Motor neuron (in vitro differentiated cells): ENCODE measurements at regions not wholly inside any gene's neighbourhood (a gene's known extent, or its start where the extent isn't known, plus 50 kb on each side); places are given as distances from the start of the nearest gene placed in this dataset.
"Not testable (repeated sequence)": the region's sequence is repeated elsewhere in the genome, so short reads cannot be mapped to it uniquely, and the experiment has no call there.

Experiments
- ATAC-seq, 8 experiments: fragments of 200-7000 bp; cut with Tn5 transposase; replicated peaks in 6 of 8; 2 replicates each; pipeline ENCODE4 v1.8.0; 2021; ENCODE audit warnings: mild to moderate bottlenecking in 8 of 8, moderate library complexity in 8 of 8
- H3K27ac ChIP-seq, 2 donors: fragments of 250-450 bp; sonication (Bioruptor Pico); 2 replicates each; pipeline ENCODE4 v1.9.0; 2021; ENCODE audit warnings: antibody characterized with exemption in 2 of 2, mild to moderate bottlenecking in 2 of 2, moderate library complexity in 1 of 2
- H3K4me1 ChIP-seq, 2 donors: fragments of 250-450 bp; sonication (Bioruptor Pico); replicated peaks in 1 of 2; 2 replicates each; pipeline ENCODE4 v1.6.1; 2021; ENCODE audit warnings: antibody characterized with exemption in 2 of 2, mild to moderate bottlenecking in 2 of 2, moderate library complexity in 1 of 2
- H3K4me3 ChIP-seq, 5 donors: fragments of 250-450 bp; sonication (Bioruptor Pico); 2 replicates each; pipeline ENCODE4 v1.9.0; 2021; ENCODE audit warnings: antibody characterized with exemption in 5 of 5, mild to moderate bottlenecking in 5 of 5, moderate library complexity in 4 of 5
- WGBS, 10 experiments: fragments of 450-650 bp; shearing (Covaris generic); methylation state at CpG; one replicate each; pipeline ENCODE4 v1.0.0; 2022; 5-methylcytosine and 5-hydroxymethylcytosine counted together
- in situ Hi-C, 9 experiments: fragments of 400-800 bp; cut with MboI; loops; one replicate each; pipeline ENCODE4 v1.15.0; 2021; ENCODE audit warnings: low sequenced_read_pairs in 9 of 9, low pct_unique_long_range_greater_than_20kb in 2 of 9; ENCODE audit not compliant: unreplicated experiment in 9 of 9

- Histone ChIP-seq H3K27ac (no peak overlapping the region), H3K4me3 (no peak overlapping the region), H3K4me1 (peaks cover 3% of the 10 kb centered on the region in 2 donors)
- 14 to 100% (median 91%) methylated on average over 1 of the region's 1 CpG; no CpG with 5 or more reads in 5 of the 10 experiments for WGBS, 10 experiments
- no peak for ATAC-seq
- in situ Hi-C loops = no loop called here
Measured at GRCh38 chr4:100869276-100869675, 351.5 kb upstream of the EMCN start.

- in situ Hi-C loops, H3K4me1 ChIP-seq, H3K4me3 ChIP-seq, H3K27ac ChIP-seq: not testable (repeated sequence)
- ATAC-seq = peak in 5 of 8 experiments; percentile 46 to 85 (median 62)
- WGBS, 10 experiments = 20 to 49% (median 24%) methylated on average over 1 to 4 of the region's 4 CpGs; no CpG with 5 or more reads in 7 of the 10 experiments
Measured at GRCh38 chr4:100868281-100868680, 350.5 kb upstream of the EMCN start.

- no peak overlapping the region for H3K4me3 ChIP-seq
- H3K27ac ChIP-seq = no peak overlapping the region
- no peak for ATAC-seq
- 17 to 100% (median 94%) methylated on average over 1 of the region's 1 CpG; no CpG with 5 or more reads in 4 of the 10 experiments for WGBS, 10 experiments
- no peaks in the 10 kb centered on the region for H3K4me1 ChIP-seq
- in situ Hi-C loops = no loop called here
Measured at GRCh38 chr4:100852326-100852725, 334.5 kb upstream of the EMCN start.

GRCh38 chr4:100849319-100849718 is 331.5 kb upstream of the EMCN start:
- Histone ChIP-seq H3K4me1 (no peaks in the 10 kb centered on the region), H3K4me3 (no peak overlapping the region), H3K27ac (no peak overlapping the region)
- in situ Hi-C loops = no loop called here
- 17 to 100% (median 78%) methylated on average over 1 to 3 of the region's 3 CpGs; no CpG with 5 or more reads in 3 of the 10 experiments for WGBS, 10 experiments
- no peak for ATAC-seq

GRCh38 chr4:100848841-100849240 is 331.0 kb upstream of the EMCN start:
- in situ Hi-C loops = no loop called here
- Histone ChIP-seq H3K4me3 (no peak overlapping the region), H3K27ac (no peak overlapping the region), H3K4me1 (no peaks in the 10 kb centered on the region)
- 38 to 100% (median 69%) methylated on average over 1 to 2 of the region's 2 CpGs; no CpG with 5 or more reads in 4 of the 10 experiments for WGBS, 10 experiments
- peak in 3 of 8 experiments; percentile 47 to 74 (median 62) for ATAC-seq

GRCh38 chr4:100843910-100844309 is 326.1 kb upstream of the EMCN start:
- no peak overlapping the region for H3K4me3 ChIP-seq
- no peak overlapping the region for H3K27ac ChIP-seq
- in situ Hi-C loops = no loop called here
- H3K4me1 ChIP-seq = no peaks in the 10 kb centered on the region
- ATAC-seq = peak in 2 of 8 experiments; percentile 76 to 83

- H3K4me1 ChIP-seq = peaks cover 0 to 9% of the 10 kb centered on the region in 2 donors
- in situ Hi-C loops = no loop called here
- H3K4me3 ChIP-seq = no peak overlapping the region
- no peak for ATAC-seq
- 71 to 100% (median 100%) methylated on average over 1 of the region's 1 CpG for WGBS, 10 experiments
- no peak overlapping the region for H3K27ac ChIP-seq
Measured at GRCh38 chr4:100842856-100843255, 325.0 kb upstream of the EMCN start.

- no peak overlapping the region for H3K27ac ChIP-seq
- no peak overlapping the region for H3K4me3 ChIP-seq
- in situ Hi-C loops = no loop called here
- ATAC-seq = no peak
- 20 to 100% (median 90%) methylated on average over 1 to 2 of the region's 2 CpGs; no CpG with 5 or more reads in 1 of the 10 experiments for WGBS, 10 experiments
- H3K4me1 ChIP-seq = peaks cover 0 to 9% of the 10 kb centered on the region in 2 donors
Measured at GRCh38 chr4:100841911-100842310, 324.1 kb upstream of the EMCN start.

GRCh38 chr4:100839712-100840111 is 321.9 kb upstream of the EMCN start:
- in situ Hi-C loops = no loop called here
- WGBS, 10 experiments = 55 to 100% (median 83%) methylated on average over 1 to 2 of the region's 2 CpGs
- Histone ChIP-seq H3K4me3 (no peak overlapping the region), H3K4me1 (peaks cover 0 to 9% of the 10 kb centered on the region in 2 donors), H3K27ac (no peak overlapping the region)
- ATAC-seq = no peak

- 0 to 67% (median 36%) methylated on average over 1 of the region's 1 CpG; no CpG with 5 or more reads in 2 of the 10 experiments for WGBS, 10 experiments
- no peak for ATAC-seq
- in situ Hi-C loops = no loop called here
Measured at GRCh38 chr4:100838286-100838685, 320.5 kb upstream of the EMCN start.

GRCh38 chr4:100836929-100837328 is 319.1 kb upstream of the EMCN start:
- WGBS, 10 experiments = 0 to 88% (median 60%) methylated on average over 1 of the region's 1 CpG; no CpG with 5 or more reads in 5 of the 10 experiments
- in situ Hi-C loops = no loop called here
- peaks cover 0 to 11% of the 10 kb centered on the region in 2 donors for H3K4me1 ChIP-seq

More at GRCh38 chr4:100838286-100838685, 320.5 kb upstream of the EMCN start:
- Histone ChIP-seq H3K27ac (no peak overlapping the region), H3K4me1 (peaks cover 0 to 11% of the 10 kb centered on the region in 2 donors), H3K4me3 (no peak overlapping the region)

GRCh38 chr4:100834616-100835015 is 316.8 kb upstream of the EMCN start:
- Histone ChIP-seq H3K4me1 (peaks cover 0 to 11% of the 10 kb centered on the region in 2 donors), H3K27ac (no peak overlapping the region), H3K4me3 (no peak overlapping the region)
- no peak for ATAC-seq
- in situ Hi-C loops = no loop called here

More at GRCh38 chr4:100836929-100837328, 319.1 kb upstream of the EMCN start:
- no peak for ATAC-seq
- Histone ChIP-seq H3K27ac (no peak overlapping the region), H3K4me3 (no peak overlapping the region)

- Histone ChIP-seq H3K4me1 (peaks cover 0 to 11% of the 10 kb centered on the region in 2 donors), H3K4me3 (no peak overlapping the region), H3K27ac (no peak overlapping the region)
- in situ Hi-C loops = no loop called here
- 0 to 100% (median 51%) methylated on average over 1 of the region's 1 CpG; no CpG with 5 or more reads in 4 of the 10 experiments for WGBS, 10 experiments
- ATAC-seq = no peak
Measured at GRCh38 chr4:100833906-100834305, 316.1 kb upstream of the EMCN start.

GRCh38 chr4:100828986-100829685 is 311.3 kb upstream of the EMCN start:
- in situ Hi-C loops = no loop called here
- Histone ChIP-seq H3K4me3 (no peak overlapping the region), H3K27ac (no peak overlapping the region), H3K4me1 (peaks cover 0 to 4% of the 10 kb centered on the region in 2 donors)
- 0 to 92% (median 45%) methylated on average over 1 to 2 of the region's 2 CpGs; no CpG with 5 or more reads in 2 of the 10 experiments for WGBS, 10 experiments
- ATAC-seq = no peak
